Colonic mucosa (tissue), 4 donors: ENCODE measurements at regions not wholly inside any gene's neighbourhood (a gene's known extent, or its start where the extent isn't known, plus 50 kb on each side); places are given as distances from the start of the nearest gene placed in this dataset.

Source experiments
- DNase-seq: peaks from one replicate; pipeline ENCODE4 v3.0.0-alpha.2; 2020
- H3K27ac ChIP-seq: fragments of 200-600 bp; one replicate; pipeline ENCODE4 v1.8.0; 2021
- H3K27me3 ChIP-seq: fragments of 200-600 bp; one replicate; pipeline ENCODE4 v1.8.0; 2021
- H3K36me3 ChIP-seq: fragments of 200-600 bp; one replicate; pipeline ENCODE4 v1.8.0; 2021
- H3K4me1 ChIP-seq: fragments of 200-600 bp; one replicate; pipeline ENCODE4 v1.8.0; 2021; ENCODE audit warnings: mild to moderate bottlenecking
- H3K4me3 ChIP-seq: fragments of 200-600 bp; one replicate; pipeline ENCODE4 v1.8.0; 2021
- H3K9ac ChIP-seq, 2 donors: one replicate each; pipeline ENCODE4 v1.7.0; 2013; ENCODE audit warnings: control low read depth in 2 of 2, low read depth in 2 of 2, low read length in 2 of 2
- H3K9me3 ChIP-seq: fragments of 200-600 bp; one replicate; pipeline ENCODE4 v1.8.0; 2021
- intact Hi-C: fragments of 100-400 bp; cut with DNase I; formaldehyde crosslinking; loops from one replicate; pipeline ENCODE4 v1.14.1; 2022
- TF ChIP-seq, protein P1 (sequence below): fragments of 200-600 bp; IDR thresholded peaks from one replicate; pipeline ENCODE4 v1.8.0; 2022; ENCODE audit warnings: antibody characterized with exemption, mild to moderate bottlenecking
- donor health status: healthy.
- donor health status: DM: no; HTN: no; CAD: no.
- donor health status: DM: no; HTN: no; CAD: no.

DNA sequence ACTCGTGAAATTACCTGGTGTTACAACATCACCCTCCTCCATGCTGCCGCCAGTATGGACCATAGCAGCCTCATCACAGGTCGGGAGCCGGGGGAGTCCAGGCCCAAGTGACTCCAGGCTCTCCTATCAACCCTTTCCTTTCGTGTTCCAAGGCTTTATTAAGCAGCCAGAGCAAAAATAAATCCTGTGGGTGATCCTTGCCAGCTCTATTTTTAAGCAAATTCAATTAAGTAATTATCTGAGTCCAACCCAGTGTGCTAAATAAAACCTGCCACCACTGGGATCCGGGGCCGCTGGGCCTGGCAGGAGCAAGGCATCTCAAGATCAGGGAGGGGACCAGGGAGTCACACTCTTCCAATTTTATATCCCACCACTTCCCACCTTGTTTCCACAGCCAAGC, 80.7 kb upstream of the PRPS1 start:
- intact Hi-C loops: no loop called here
- Histone ChIP-seq H3K9me3 (no peaks in the 10 kb centered on the region), H3K27ac (no peak overlapping the region), H3K9ac (no peak overlapping the region), H3K36me3 (no peaks in the 10 kb centered on the region), H3K27me3 (no peaks in the 10 kb centered on the region), H3K4me1 (no peaks in the 10 kb centered on the region), H3K4me3 (no peak overlapping the region)
- TF ChIP-seq, protein P1, sequence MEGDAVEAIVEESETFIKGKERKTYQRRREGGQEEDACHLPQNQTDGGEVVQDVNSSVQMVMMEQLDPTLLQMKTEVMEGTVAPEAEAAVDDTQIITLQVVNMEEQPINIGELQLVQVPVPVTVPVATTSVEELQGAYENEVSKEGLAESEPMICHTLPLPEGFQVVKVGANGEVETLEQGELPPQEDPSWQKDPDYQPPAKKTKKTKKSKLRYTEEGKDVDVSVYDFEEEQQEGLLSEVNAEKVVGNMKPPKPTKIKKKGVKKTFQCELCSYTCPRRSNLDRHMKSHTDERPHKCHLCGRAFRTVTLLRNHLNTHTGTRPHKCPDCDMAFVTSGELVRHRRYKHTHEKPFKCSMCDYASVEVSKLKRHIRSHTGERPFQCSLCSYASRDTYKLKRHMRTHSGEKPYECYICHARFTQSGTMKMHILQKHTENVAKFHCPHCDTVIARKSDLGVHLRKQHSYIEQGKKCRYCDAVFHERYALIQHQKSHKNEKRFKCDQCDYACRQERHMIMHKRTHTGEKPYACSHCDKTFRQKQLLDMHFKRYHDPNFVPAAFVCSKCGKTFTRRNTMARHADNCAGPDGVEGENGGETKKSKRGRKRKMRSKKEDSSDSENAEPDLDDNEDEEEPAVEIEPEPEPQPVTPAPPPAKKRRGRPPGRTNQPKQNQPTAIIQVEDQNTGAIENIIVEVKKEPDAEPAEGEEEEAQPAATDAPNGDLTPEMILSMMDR: no peak
- no peak for DNase-seq

DNA sequence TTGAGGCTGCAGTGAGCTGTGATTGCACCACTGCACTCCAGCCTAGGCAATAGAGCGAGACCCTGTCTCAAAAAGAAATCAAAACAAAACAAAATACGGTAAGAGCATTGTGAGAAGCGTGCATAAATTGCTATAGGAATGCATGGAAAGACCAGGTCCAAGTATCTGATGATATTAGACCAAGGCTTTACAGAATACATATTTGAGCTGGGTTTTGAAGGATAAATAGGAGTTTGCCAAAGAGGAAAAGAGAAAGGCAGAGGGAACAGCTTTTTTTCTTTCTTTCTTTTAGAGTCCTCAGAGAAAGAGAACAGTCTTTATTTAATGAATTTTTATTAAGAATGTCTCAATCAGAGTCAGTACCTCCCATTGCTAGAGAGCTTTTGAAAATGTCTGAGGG, 79.5 kb upstream of the PRPS1 start:
- H3K9me3 ChIP-seq: no peaks in the 10 kb centered on the region
- DNase-seq: no peak
- intact Hi-C loops: no loop called here
- no peaks in the 10 kb centered on the region for H3K27me3 ChIP-seq
- H3K27ac ChIP-seq: no peak overlapping the region
- no peak overlapping the region for H3K4me3 ChIP-seq
- TF ChIP-seq, protein P1: no peak
- H3K4me1 ChIP-seq: no peaks in the 10 kb centered on the region
- no peaks in the 10 kb centered on the region for H3K36me3 ChIP-seq
- H3K9ac ChIP-seq: no peak overlapping the region

- intact Hi-C loops: no loop called here
- TF ChIP-seq, protein P1: no peak
- no peak overlapping the region for H3K4me3 ChIP-seq
Measured at GRCh38 chrX:107549504-107549903, 78.8 kb upstream of the PRPS1 start.

DNA sequence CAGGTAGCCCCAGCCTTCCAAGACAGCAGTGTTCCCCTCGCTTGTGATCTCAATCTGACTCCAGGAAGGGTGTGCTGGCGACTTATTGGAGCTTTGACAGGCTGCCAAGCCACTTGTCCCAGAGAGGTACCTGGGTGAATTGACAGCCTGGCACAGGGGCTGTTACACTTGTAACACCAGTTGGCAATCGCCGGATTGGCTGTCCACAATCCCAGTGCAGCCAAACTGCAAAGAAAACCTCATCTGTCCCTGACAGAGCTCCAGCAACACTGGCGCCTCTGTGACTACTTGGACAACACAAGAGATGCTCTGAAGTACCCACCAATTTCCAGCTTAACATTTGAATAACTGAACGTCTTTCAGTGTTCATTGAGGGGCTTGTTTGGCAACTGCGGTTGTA, 76.8 kb upstream of the PRPS1 start:
- no peak for DNase-seq
- Histone ChIP-seq H3K9ac (no peak overlapping the region), H3K27me3 (no peaks in the 10 kb centered on the region), H3K27ac (no peak overlapping the region), H3K4me1 (no peaks in the 10 kb centered on the region), H3K9me3 (no peaks in the 10 kb centered on the region), H3K36me3 (no peaks in the 10 kb centered on the region), H3K4me3 (no peak overlapping the region)
- TF ChIP-seq, protein P1: no peak
- intact Hi-C loops: no loop called here

More at GRCh38 chrX:107549504-107549903, 78.8 kb upstream of the PRPS1 start:
- no peaks in the 10 kb centered on the region for H3K4me1 ChIP-seq
- no peaks in the 10 kb centered on the region for H3K27me3 ChIP-seq
- no peak overlapping the region for H3K9ac ChIP-seq
- no peaks in the 10 kb centered on the region for H3K9me3 ChIP-seq
- DNase-seq: no peak
- no peaks in the 10 kb centered on the region for H3K36me3 ChIP-seq
- H3K27ac ChIP-seq: no peak overlapping the region

- TF ChIP-seq, protein P1: no peak
- no peak overlapping the region for H3K9ac ChIP-seq
- H3K4me1 ChIP-seq: no peaks in the 10 kb centered on the region
- no peak overlapping the region for H3K27ac ChIP-seq
- H3K4me3 ChIP-seq: no peak overlapping the region
- no peaks in the 10 kb centered on the region for H3K36me3 ChIP-seq
- intact Hi-C loops: no loop called here
- no peak for DNase-seq
- no peaks in the 10 kb centered on the region for H3K27me3 ChIP-seq
- H3K9me3 ChIP-seq: no peaks in the 10 kb centered on the region
Measured at GRCh38 chrX:107552930-107553329, 75.4 kb upstream of the PRPS1 start.

- Histone ChIP-seq H3K4me1 (no peaks in the 10 kb centered on the region), H3K36me3 (no peaks in the 10 kb centered on the region), H3K27ac (no peak overlapping the region), H3K9ac (no peak overlapping the region), H3K9me3 (no peaks in the 10 kb centered on the region), H3K27me3 (no peaks in the 10 kb centered on the region), H3K4me3 (no peak overlapping the region)
- intact Hi-C loops: no loop called here
- no peak for DNase-seq
- TF ChIP-seq, protein P1: no peak
Measured at GRCh38 chrX:107556967-107557366, 71.3 kb upstream of the PRPS1 start.
